T-helper 2 cell treated with Interferon-gamma antibody and Interleukin-4, amounts not matched to agents 5 μg/mL and 100 μg/mL, for 36 hours (primary cell): ENCODE measurements at regions not wholly inside any gene's neighbourhood (a gene's known extent, or its start where the extent isn't known, plus 50 kb on each side); places are given as distances from the start of the nearest gene placed in this dataset.
"Not testable (repeated sequence)": the region's sequence is repeated elsewhere in the genome, so short reads cannot be mapped to it uniquely, and the experiment has no call there.

Experiments used
- DNase-seq: peaks from one replicate; pipeline ENCODE4 v3.0.0; 2021; ENCODE audit warnings: low spot score
- H3K27ac Mint-ChIP-seq: one replicate; pipeline ENCODE4 v1.8.0; 2021; ENCODE audit warnings: mild to moderate bottlenecking, mixed read lengths
- H3K27me3 Mint-ChIP-seq: one replicate; pipeline ENCODE4 v1.8.0; 2021; ENCODE audit warnings: low read depth, mixed read lengths
- H3K36me3 Mint-ChIP-seq: one replicate; pipeline ENCODE4 v1.8.0; 2021; ENCODE audit warnings: low read depth, mixed read lengths
- H3K4me1 Mint-ChIP-seq: one replicate; pipeline ENCODE4 v1.8.0; 2021; ENCODE audit warnings: low read depth, mixed read lengths
- H3K4me3 Mint-ChIP-seq: one replicate; pipeline ENCODE4 v1.8.0; 2022; ENCODE audit warnings: mild to moderate bottlenecking, moderate library complexity, mixed read lengths
- H3K9me3 Mint-ChIP-seq: one replicate; pipeline ENCODE4 v1.8.0; 2021; ENCODE audit warnings: mixed read lengths

GRCh38 chr11:128155590-128155989 is 431.8 kb downstream of the ETS1 start:
- DNase-seq = no peak
- H3K36me3 Mint-ChIP-seq = no peaks in the 10 kb centered on the region
- no peak overlapping the region for H3K4me3 Mint-ChIP-seq
- peaks cover 17% of the 10 kb centered on the region for H3K4me1 Mint-ChIP-seq
- H3K27me3 Mint-ChIP-seq = peaks cover 19% of the 10 kb centered on the region
- H3K27ac Mint-ChIP-seq = no peak overlapping the region
- H3K9me3 Mint-ChIP-seq = no peaks in the 10 kb centered on the region

DNA sequence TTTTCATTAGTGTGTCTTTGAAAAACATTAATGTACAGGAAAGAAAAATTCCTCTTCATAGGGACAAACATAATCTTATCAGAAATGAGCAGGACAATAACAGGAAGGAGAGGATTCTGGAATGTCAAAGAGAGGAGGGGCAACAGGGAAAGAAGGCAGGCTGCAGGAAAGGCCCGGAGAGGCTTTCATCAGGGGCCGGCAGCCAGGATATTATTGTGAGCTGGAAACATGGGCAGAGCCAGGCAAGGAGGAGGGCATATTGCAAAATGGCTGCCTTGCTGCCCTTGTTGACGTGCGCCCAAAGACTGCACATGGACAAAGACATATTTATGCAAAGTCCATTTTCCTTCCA is 433.7 kb downstream of the ETS1 start:
- H3K4me3 Mint-ChIP-seq = no peak overlapping the region
- H3K4me1 Mint-ChIP-seq = peaks cover 17% of the 10 kb centered on the region
- H3K27ac Mint-ChIP-seq = no peak overlapping the region
- H3K9me3 Mint-ChIP-seq = no peaks in the 10 kb centered on the region
- peaks cover 21% of the 10 kb centered on the region for H3K27me3 Mint-ChIP-seq
- DNase-seq = no peak
- H3K36me3 Mint-ChIP-seq = no peaks in the 10 kb centered on the region

DNA sequence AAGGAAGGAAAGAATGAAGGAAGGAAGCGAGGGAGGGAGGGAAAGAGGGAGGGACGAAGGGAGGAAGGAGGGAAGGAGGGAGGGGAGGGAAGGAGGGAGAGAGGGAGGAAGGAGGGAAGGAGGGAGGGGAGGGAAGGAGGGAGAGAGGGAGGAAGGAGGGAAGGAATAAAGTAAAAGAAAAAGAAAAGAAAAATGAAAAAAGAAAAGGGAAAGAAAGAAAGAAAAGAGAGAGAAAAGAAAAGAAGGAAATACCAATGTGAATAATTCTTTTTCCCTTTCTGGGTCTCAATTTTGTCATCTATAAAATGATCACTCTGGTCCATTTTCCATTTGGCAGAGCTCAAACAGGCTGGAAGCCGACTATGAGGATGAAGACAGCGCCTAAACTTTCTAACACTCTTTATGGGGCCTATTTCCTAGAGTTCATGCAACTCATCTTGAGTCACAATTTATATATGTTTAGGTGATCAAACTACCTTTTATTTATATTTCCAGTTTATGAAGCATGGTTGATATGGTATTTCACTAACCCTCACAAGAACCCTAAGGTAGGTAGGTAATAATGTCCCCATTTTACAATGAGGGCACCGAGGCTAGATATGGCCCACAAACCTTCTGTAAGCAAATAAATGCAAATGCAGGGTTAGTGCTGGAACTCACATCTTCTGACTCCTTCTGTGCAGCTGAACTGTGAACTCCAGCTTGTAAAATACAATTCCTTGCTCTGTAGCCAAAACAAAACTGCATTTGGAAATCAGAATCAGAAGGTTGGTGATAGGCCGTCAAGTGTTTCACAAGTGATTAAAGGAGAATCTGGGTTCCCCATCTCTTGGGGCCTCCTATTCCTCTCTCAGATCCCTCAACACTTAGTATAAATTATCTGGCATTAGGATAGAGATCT is 434.3 kb downstream of the ETS1 start:
- H3K4me3 Mint-ChIP-seq = no peak overlapping the region
- DNase-seq = no peak
- no peak overlapping the region for H3K27ac Mint-ChIP-seq
- H3K36me3 Mint-ChIP-seq = no peaks in the 10 kb centered on the region
- H3K4me1 Mint-ChIP-seq = peaks cover 15% of the 10 kb centered on the region
- peaks cover 23% of the 10 kb centered on the region for H3K27me3 Mint-ChIP-seq
- no peaks in the 10 kb centered on the region for H3K9me3 Mint-ChIP-seq

DNA sequence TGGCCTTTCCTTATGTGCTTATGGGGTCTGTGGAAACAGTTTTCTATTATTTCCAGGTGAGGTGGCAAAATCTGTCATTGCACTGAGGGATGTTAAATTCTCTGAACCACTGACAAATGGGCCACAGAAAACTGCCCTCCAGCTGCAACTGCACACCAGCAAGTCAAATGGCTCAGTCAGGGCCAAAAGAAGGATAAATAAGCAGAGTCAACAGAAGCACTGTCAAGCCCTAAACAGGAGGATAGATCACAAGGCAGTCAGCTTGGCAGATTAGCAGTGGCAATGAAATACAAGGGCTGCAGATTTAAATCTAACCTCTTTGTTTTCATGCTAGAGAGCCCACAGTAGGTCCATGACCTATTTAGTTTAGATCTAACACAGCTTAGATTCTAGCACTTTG is 435.6 kb downstream of the ETS1 start:
- Mint-ChIP-seq H3K27ac (no peak overlapping the region), H3K4me1 (peaks cover 4% of the 10 kb centered on the region), H3K9me3 (no peaks in the 10 kb centered on the region), H3K36me3 (no peaks in the 10 kb centered on the region), H3K27me3 (peaks cover 23% of the 10 kb centered on the region), H3K4me3 (no peak overlapping the region)
- DNase-seq = no peak

DNA sequence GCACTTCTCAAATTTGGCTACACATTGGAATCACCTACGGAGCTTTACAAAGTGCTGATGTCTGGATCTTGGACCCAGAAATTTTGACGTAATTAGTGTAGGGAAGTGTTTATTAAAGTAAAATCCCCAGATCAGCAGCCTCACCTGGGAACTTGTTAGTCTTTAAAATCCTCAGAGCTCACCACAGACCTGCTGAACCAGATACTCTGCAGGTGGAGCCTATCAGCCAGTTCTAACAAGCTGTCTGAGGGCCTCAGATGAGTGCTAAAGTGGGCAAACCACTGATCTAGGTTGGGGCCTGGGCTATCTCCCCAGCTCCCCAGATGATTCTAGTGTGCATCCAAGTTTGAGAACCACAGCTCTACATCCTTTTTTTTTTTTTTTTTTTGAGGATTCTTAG is 436.0 kb downstream of the ETS1 start:
- H3K27me3 Mint-ChIP-seq = peaks cover 23% of the 10 kb centered on the region
- no peak for DNase-seq
- no peaks in the 10 kb centered on the region for H3K9me3 Mint-ChIP-seq
- no peak overlapping the region for H3K4me3 Mint-ChIP-seq
- H3K4me1 Mint-ChIP-seq = peaks cover 4% of the 10 kb centered on the region
- H3K27ac Mint-ChIP-seq = no peak overlapping the region
- no peaks in the 10 kb centered on the region for H3K36me3 Mint-ChIP-seq

DNA sequence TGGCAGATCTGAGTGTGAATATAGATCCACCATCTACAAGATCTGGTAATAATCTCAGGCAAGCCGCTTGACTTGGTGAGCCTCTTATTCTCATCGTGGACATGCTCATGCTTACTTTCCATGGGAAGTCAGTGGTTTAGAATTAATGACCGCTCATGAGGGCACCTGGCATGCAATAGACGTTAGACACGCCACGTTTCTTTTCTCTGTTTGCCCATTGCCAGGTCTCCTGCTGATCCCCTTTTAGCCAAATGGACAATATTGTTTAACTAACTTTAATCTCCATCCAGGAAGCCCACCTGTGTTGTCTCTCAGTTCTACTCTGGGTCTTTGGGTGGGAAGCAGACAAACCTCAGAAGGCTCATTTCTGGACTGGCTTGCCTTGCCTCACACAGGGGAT is 439.1 kb downstream of the ETS1 start:
- no peaks in the 10 kb centered on the region for H3K36me3 Mint-ChIP-seq
- H3K4me3 Mint-ChIP-seq = no peak overlapping the region
- H3K27me3 Mint-ChIP-seq = peaks cover 11% of the 10 kb centered on the region
- no peaks in the 10 kb centered on the region for H3K4me1 Mint-ChIP-seq
- DNase-seq = no peak
- no peaks in the 10 kb centered on the region for H3K9me3 Mint-ChIP-seq
- no peak overlapping the region for H3K27ac Mint-ChIP-seq

DNA sequence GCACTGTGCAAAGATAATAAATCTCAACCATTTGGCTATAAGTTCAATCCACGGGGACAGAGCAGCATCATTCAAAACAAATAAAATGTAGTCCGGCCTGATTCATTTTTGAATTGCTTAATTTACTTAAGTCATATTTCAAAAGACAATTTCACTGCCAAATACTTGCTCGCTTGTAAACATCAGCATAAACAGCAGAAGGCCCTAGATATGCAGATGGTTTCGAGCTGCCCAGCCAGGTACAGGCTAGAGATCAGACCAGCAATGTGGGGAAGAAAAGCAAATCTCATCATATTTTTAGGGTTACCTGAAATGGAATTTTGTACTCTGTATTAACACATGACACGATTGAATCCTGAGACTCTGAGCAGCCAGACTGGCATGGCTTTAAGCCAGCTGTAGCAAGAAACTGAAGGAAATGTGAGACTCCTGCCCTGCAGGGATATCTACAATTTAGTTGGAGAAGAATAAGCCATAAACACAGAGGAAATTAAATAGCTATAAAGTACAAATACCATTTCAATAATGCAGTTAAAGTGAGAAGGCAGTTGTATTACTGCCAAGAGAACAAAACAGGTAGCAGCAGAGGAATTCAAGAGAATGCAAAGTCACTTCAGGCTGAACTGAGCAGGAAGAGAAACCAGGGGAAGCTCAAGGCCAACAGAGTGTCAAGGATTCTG is 440.3 kb downstream of the ETS1 start:
- Mint-ChIP-seq H3K27me3 (peaks cover 10% of the 10 kb centered on the region), H3K4me3 (no peak overlapping the region), H3K27ac (no peak overlapping the region), H3K36me3 (no peaks in the 10 kb centered on the region), H3K9me3 (peaks cover 5% of the 10 kb centered on the region), H3K4me1 (no peaks in the 10 kb centered on the region)
- no peak for DNase-seq

GRCh38 chr11:128140293-128140692 is 447.1 kb downstream of the ETS1 start:
- not testable (repeated sequence) for H3K4me1 Mint-ChIP-seq, DNase-seq, H3K27me3 Mint-ChIP-seq, H3K27ac Mint-ChIP-seq, H3K36me3 Mint-ChIP-seq, H3K4me3 Mint-ChIP-seq
- H3K9me3 Mint-ChIP-seq = peaks cover 13% of the 10 kb centered on the region

- H3K9me3 Mint-ChIP-seq = peaks cover 7% of the 10 kb centered on the region
- no peak overlapping the region for H3K27ac Mint-ChIP-seq
- peaks cover 7% of the 10 kb centered on the region for H3K27me3 Mint-ChIP-seq
- H3K4me3 Mint-ChIP-seq = no peak overlapping the region
- H3K4me1 Mint-ChIP-seq = no peaks in the 10 kb centered on the region
- H3K36me3 Mint-ChIP-seq = no peaks in the 10 kb centered on the region
- DNase-seq = no peak
These were observed 451.9 kb downstream of the ETS1 start for GRCh38 chr11:128135451-128135850.

DNA sequence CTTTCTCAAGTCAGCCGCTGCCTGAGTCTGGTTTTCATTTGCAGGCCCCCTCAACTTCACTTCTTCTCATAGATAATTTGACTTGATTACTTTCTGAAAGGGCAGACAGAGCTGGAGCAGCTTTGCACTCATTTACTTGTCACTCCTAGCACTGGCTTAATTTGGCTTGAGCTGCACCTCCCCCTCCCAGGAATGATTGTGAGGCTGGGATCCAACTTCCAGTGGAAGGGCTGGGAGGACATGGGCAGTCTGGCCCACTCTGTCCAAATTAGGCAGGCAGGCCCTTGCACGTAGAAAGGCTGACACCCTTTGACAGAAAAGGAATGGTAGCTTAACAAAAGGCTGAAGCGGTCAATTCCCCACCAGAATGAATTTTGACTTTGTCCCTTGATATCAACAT is 453.9 kb downstream of the ETS1 start:
- no peak for DNase-seq
- Mint-ChIP-seq H3K27me3 (peaks cover 7% of the 10 kb centered on the region), H3K36me3 (no peaks in the 10 kb centered on the region), H3K27ac (no peak overlapping the region), H3K9me3 (no peaks in the 10 kb centered on the region), H3K4me1 (no peaks in the 10 kb centered on the region), H3K4me3 (no peak overlapping the region)

DNA sequence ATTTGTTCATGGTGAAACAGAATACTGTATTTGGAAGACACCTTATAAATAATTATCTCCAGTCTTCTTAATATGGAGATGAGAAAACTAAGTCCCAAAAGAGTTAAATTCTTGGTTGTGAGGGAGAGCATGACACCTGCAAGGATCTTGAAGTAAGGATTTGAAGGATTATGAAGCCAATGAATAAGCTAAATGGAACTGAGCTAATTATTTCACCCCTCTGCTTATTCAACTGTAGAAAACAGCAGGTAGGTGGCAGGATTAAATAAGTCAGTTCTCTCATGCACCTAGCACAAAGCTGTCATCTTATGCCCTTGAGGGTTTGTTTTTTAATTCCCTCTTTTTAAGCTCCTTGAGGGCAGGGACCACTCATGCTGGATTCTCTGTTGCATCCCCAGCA is 457.3 kb downstream of the ETS1 start:
- Mint-ChIP-seq H3K9me3 (no peaks in the 10 kb centered on the region), H3K36me3 (no peaks in the 10 kb centered on the region), H3K27me3 (peaks cover 4% of the 10 kb centered on the region), H3K4me1 (no peaks in the 10 kb centered on the region), H3K27ac (no peak overlapping the region), H3K4me3 (no peak overlapping the region)
- no peak for DNase-seq

- no peaks in the 10 kb centered on the region for H3K4me1 Mint-ChIP-seq
- DNase-seq = no peak
- H3K9me3 Mint-ChIP-seq = no peaks in the 10 kb centered on the region
- H3K27ac Mint-ChIP-seq = no peak overlapping the region
- H3K27me3 Mint-ChIP-seq = peaks cover 6% of the 10 kb centered on the region
- H3K36me3 Mint-ChIP-seq = no peaks in the 10 kb centered on the region
- H3K4me3 Mint-ChIP-seq = no peak overlapping the region
These were observed 461.6 kb downstream of the ETS1 start for GRCh38 chr11:128125723-128126122.

DNA sequence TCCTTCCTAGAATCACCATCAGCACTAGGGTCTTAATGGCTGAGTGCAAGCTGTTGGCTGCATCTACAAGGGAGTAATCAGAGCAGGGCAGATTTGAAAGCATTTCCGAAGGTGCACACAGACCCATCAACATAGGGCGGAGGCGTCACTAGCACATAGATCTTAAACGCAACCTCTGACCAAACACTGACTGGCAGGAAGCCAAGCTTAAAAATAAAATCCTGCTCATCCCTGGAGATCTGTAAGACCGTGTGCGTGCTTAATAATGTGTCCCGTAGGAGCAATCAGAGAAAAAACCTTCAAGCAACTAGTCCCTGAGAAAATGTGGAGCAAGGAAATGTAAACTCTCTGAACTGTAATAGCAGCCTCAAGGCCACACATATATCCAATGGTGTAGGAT is 470.5 kb downstream of the ETS1 start:
- no peak overlapping the region for H3K27ac Mint-ChIP-seq
- DNase-seq = no peak
- H3K9me3 Mint-ChIP-seq = peaks cover 6% of the 10 kb centered on the region
- peaks cover 2% of the 10 kb centered on the region for H3K36me3 Mint-ChIP-seq
- no peak overlapping the region for H3K4me3 Mint-ChIP-seq
- peaks cover 34% of the 10 kb centered on the region for H3K27me3 Mint-ChIP-seq
- peaks cover 4% of the 10 kb centered on the region for H3K4me1 Mint-ChIP-seq

- H3K36me3 Mint-ChIP-seq = peaks cover 2% of the 10 kb centered on the region
- H3K27ac Mint-ChIP-seq = no peak overlapping the region
- H3K4me3 Mint-ChIP-seq = no peak overlapping the region
- peaks cover 10% of the 10 kb centered on the region for H3K9me3 Mint-ChIP-seq
- DNase-seq = no peak
- peaks cover 31% of the 10 kb centered on the region for H3K27me3 Mint-ChIP-seq
- peaks cover 4% of the 10 kb centered on the region for H3K4me1 Mint-ChIP-seq
These were observed 470.9 kb downstream of the ETS1 start for GRCh38 chr11:128116447-128116846.
